Activated B cell treated with CpG ODN at 0.5 μM for 24 hours (primary cell): ENCODE measurements at regions not wholly inside any gene's neighbourhood (a gene's known extent, or its start where the extent isn't known, plus 50 kb on each side); places are given as distances from the start of the nearest gene placed in this dataset.

Source experiments
- ATAC-seq: fragments of 200-7000 bp; cut with Tn5 transposase; one replicate; pipeline ENCODE4 v1.10.0; 2021; ENCODE audit warnings: low read depth, mild to moderate bottlenecking, moderate library complexity
- CTCF ChIA-PET: fragments of 350-600 bp; sonication (Branson Sonifier 250); formaldehyde crosslinking; loops from one replicate; lab custom pipeline; 2021; ENCODE audit warnings: antibody characterized with exemption; lab: Charles Lee
- POLR2A ChIA-PET: fragments of 350-600 bp; sonication (Branson Sonifier 250); formaldehyde crosslinking; loops from one replicate; lab custom pipeline; 2021; ENCODE audit warnings: antibody characterized with exemption; lab: Charles Lee
- DNase-seq: peaks from one replicate; pipeline ENCODE4 v3.0.0; 2022
- H3K27ac Mint-ChIP-seq: one replicate; pipeline ENCODE4 v1.8.0; 2020; ENCODE audit warnings: mixed read lengths
- H3K27me3 Mint-ChIP-seq: one replicate; pipeline ENCODE4 v1.8.0; 2021; ENCODE audit warnings: mixed read lengths
- H3K36me3 Mint-ChIP-seq: one replicate; pipeline ENCODE4 v1.8.0; 2021; ENCODE audit warnings: low read depth, mixed read lengths
- H3K4me1 Mint-ChIP-seq: one replicate; pipeline ENCODE4 v1.8.0; 2021; ENCODE audit warnings: mixed read lengths
- H3K4me3 Mint-ChIP-seq: one replicate; pipeline ENCODE4 v1.8.0; 2020; ENCODE audit warnings: mild to moderate bottlenecking, mixed read lengths
- H3K9me3 Mint-ChIP-seq: one replicate; pipeline ENCODE4 v1.8.0; 2020; ENCODE audit warnings: mixed read lengths
- CTCF ChIP-seq: fragments of 200-600 bp; IDR thresholded peaks from one replicate; pipeline ENCODE4 v1.8.0; 2022; ENCODE audit warnings: antibody characterized with exemption, mild to moderate bottlenecking
- intact Hi-C: fragments of 100-400 bp; cut with micrococcal nuclease; formaldehyde crosslinking; loops from one replicate; pipeline ENCODE4 v1.15.1; 2024

- Mint-ChIP-seq H3K4me3 (no peak overlapping the region), H3K9me3 (peaks cover 2% of the 10 kb centered on the region), H3K4me1 (no peaks in the 10 kb centered on the region), H3K27me3 (no peaks in the 10 kb centered on the region), H3K36me3 (no peaks in the 10 kb centered on the region), H3K27ac (no peak overlapping the region)
- ATAC-seq: no peak
- no peak for DNase-seq
- no peak for TF ChIP-seq CTCF
- POLR2A ChIA-PET: no interaction called here
- CTCF ChIA-PET: no interaction called here
- intact Hi-C loops: no loop called here
These were observed 762.2 kb downstream of the EFNB2 start for GRCh38 chr13:105773241-105773640.

DNA sequence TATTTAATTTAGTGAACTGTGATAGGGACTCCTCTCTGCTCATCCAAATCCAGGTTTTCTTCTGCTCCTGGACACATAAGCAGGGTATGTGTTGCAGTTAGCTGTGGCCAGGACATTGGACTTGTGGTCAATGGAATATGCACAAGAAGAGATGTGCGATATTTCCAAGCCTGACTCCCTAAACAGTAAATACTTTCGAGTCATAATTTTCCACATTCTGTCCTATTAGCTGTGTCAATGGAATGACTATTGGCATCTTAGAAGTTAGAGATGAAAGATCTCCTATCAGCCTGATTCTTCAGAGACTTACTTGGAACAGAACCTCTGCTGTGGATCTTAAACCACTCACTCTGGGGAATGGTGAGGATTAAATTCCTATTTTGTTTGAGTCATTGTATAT lies 771.0 kb downstream of the EFNB2 start:
- Mint-ChIP-seq H3K9me3 (no peaks in the 10 kb centered on the region), H3K27me3 (no peaks in the 10 kb centered on the region), H3K4me3 (no peak overlapping the region), H3K27ac (no peak overlapping the region), H3K36me3 (no peaks in the 10 kb centered on the region), H3K4me1 (no peaks in the 10 kb centered on the region)
- CTCF ChIA-PET: no interaction called here
- POLR2A ChIA-PET: no interaction called here
- DNase-seq: no peak
- TF ChIP-seq CTCF: no peak
- intact Hi-C loops: no loop called here
- no peak for ATAC-seq

- Mint-ChIP-seq H3K4me3 (no peak overlapping the region), H3K27me3 (no peaks in the 10 kb centered on the region), H3K36me3 (no peaks in the 10 kb centered on the region), H3K4me1 (no peaks in the 10 kb centered on the region), H3K9me3 (no peaks in the 10 kb centered on the region), H3K27ac (no peak overlapping the region)
- POLR2A ChIA-PET: no interaction called here
- intact Hi-C loops: no loop called here
- CTCF ChIA-PET: no interaction called here
- ATAC-seq (no peak), DNase-seq (no peak)
- TF ChIP-seq CTCF: no peak
These were observed 771.6 kb downstream of the EFNB2 start for GRCh38 chr13:105763851-105764250.

- ATAC-seq (no peak), DNase-seq (no peak)
- intact Hi-C loops: no loop called here
- H3K36me3 Mint-ChIP-seq: no peaks in the 10 kb centered on the region
- H3K4me1 Mint-ChIP-seq: no peaks in the 10 kb centered on the region
- no peaks in the 10 kb centered on the region for H3K27me3 Mint-ChIP-seq
- POLR2A ChIA-PET: no interaction called here
- no peak for TF ChIP-seq CTCF
- no peaks in the 10 kb centered on the region for H3K9me3 Mint-ChIP-seq
- H3K27ac Mint-ChIP-seq: no peak overlapping the region
- CTCF ChIA-PET: no interaction called here
- no peak overlapping the region for H3K4me3 Mint-ChIP-seq
These were observed 773.4 kb downstream of the EFNB2 start for GRCh38 chr13:105762096-105762495.

DNA sequence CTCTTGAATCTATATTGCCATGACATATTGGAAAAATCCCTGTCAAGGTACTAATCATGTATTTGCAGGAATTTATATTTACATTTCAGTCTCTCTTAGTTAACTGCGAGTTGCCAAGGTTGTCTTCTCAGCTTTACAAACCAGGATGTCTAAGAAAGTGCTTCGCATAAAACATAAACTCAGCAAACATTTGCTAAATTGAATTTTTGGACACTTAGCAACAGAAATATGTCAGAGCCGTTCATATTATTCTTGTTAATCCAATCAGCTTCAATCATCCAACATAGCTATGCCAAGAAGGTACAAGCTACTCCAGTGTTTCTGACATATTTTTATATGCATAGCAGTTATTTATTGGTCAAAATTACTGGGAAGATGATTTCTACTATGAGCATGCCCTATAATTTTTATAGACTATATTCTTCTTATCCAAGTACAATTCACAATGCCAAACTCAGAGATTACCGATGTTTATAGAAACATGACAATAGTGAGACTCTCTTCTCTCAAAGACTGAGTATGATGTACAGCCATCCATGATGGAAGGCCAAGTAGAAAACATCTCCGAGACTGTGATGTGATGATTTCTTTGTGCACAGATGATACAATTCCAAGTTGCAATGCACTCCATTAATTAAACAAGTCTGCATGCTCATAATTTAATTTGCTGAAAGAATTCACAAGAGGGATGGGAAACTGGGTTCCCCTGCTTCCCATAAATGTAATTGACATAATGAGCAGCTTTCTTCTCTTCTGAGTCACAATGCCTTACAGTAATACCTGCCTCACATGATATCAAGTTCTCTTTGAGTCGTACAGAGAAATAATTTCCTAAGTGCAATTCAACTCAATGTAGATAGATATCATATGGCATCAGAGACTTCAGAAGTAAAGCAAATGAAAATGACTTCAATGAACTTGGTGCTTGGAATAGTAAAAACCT lies 776.3 kb downstream of the EFNB2 start:
- DNase-seq (no peak), ATAC-seq (no peak)
- TF ChIP-seq CTCF: no peak
- Mint-ChIP-seq H3K36me3 (no peaks in the 10 kb centered on the region), H3K27ac (no peak overlapping the region), H3K27me3 (no peaks in the 10 kb centered on the region), H3K4me3 (no peak overlapping the region), H3K9me3 (no peaks in the 10 kb centered on the region), H3K4me1 (no peaks in the 10 kb centered on the region)
- CTCF ChIA-PET: no interaction called here
- POLR2A ChIA-PET: no interaction called here
- intact Hi-C loops: no loop called here
